DOHH2 (cell line): ENCODE measurements at regions not wholly inside any gene's neighbourhood (a gene's known extent, or its start where the extent isn't known, plus 50 kb on each side); places are given as distances from the start of the nearest gene placed in this dataset.

Experiments
- H3F3A ChIP-seq: fragments of 200-600 bp; sonication (generic), shearing (Covaris generic); 2 replicates; pipeline ENCODE4 v1.6.0; 2016; ENCODE audit warnings: antibody characterized with exemption, mild to moderate bottlenecking; ENCODE audit not compliant: control insufficient read depth, insufficient read depth
- H3K27ac ChIP-seq: fragments of 200-600 bp; sonication (generic); 2 replicates; pipeline ENCODE4 v1.5.1; 2014; ENCODE audit warnings: low read depth, mild to moderate bottlenecking, low read length, moderate library complexity
- H3K27me3 ChIP-seq: fragments of 200-600 bp; sonication (generic); 2 replicates; pipeline ENCODE4 v1.6.1; 2014; ENCODE audit warnings: mild to moderate bottlenecking, low read length, mixed read lengths; ENCODE audit not compliant: control insufficient read depth
- H3K36me3 ChIP-seq: fragments of 200-600 bp; sonication (generic); 2 replicates; pipeline ENCODE4 v1.6.1; 2014; ENCODE audit warnings: mild to moderate bottlenecking, low read length, moderate library complexity, mixed read lengths; ENCODE audit not compliant: control insufficient read depth
- H3K4me1 ChIP-seq: fragments of 200-600 bp; sonication (generic); 2 replicates; pipeline ENCODE4 v1.6.1; 2014; ENCODE audit warnings: mild to moderate bottlenecking, low read length, mixed read lengths; ENCODE audit not compliant: control insufficient read depth
- H3K4me2 ChIP-seq: fragments of 200-600 bp; sonication (generic); 2 replicates; pipeline ENCODE4 v1.6.0; 2014; ENCODE audit warnings: mild to moderate bottlenecking, low read length, moderate library complexity
- H3K4me3 ChIP-seq: fragments of 200-600 bp; sonication (generic); 2 replicates; pipeline ENCODE4 v1.5.1; 2014; ENCODE audit warnings: mild to moderate bottlenecking, low read length, mixed read lengths
- H3K79me2 ChIP-seq: fragments of 200-600 bp; sonication (generic); 2 replicates; pipeline ENCODE4 v1.6.1; 2014; ENCODE audit warnings: mild to moderate bottlenecking, low read length, mixed read lengths; ENCODE audit not compliant: control insufficient read depth
- H3K9me2 ChIP-seq: fragments of 200-600 bp; sonication (generic); replicated peaks from 2 replicates; pipeline ENCODE4 v1.6.1; 2014; ENCODE audit warnings: mild to moderate bottlenecking, low read length, mixed read lengths; ENCODE audit not compliant: control insufficient read depth
- H3K9me3 ChIP-seq: fragments of 200-600 bp; sonication (generic); 2 replicates; pipeline ENCODE4 v1.6.1; 2014; ENCODE audit warnings: antibody characterized with exemption, low read length, mixed read lengths; ENCODE audit not compliant: control insufficient read depth, insufficient read depth
- H4K20me1 ChIP-seq: fragments of 200-600 bp; sonication (generic); 2 replicates; pipeline ENCODE4 v1.6.0; 2014; ENCODE audit warnings: low read depth, mild to moderate bottlenecking, antibody characterized with exemption, low read length, moderate library complexity; ENCODE audit not compliant: control insufficient read depth, insufficient read depth
- CTCF ChIP-seq: fragments of 200-600 bp; sonication (generic); IDR thresholded peaks from one replicate; pipeline ENCODE4 v1.5.1; 2014; ENCODE audit warnings: antibody characterized with exemption, mild to moderate bottlenecking, low read depth, low read length; ENCODE audit not compliant: poor library complexity, severe bottlenecking
- EZH2phosphoT487 ChIP-seq: fragments of 200-600 bp; sonication (generic); IDR thresholded peaks from 2 replicates; pipeline ENCODE4 v1.6.1; 2017; ENCODE audit warnings: borderline replicate concordance, mild to moderate bottlenecking, antibody characterized with exemption, low read length, moderate library complexity, mixed read lengths

- H3K9me3 ChIP-seq = no peaks in the 10 kb centered on the region
- H4K20me1 ChIP-seq = no peaks in the 10 kb centered on the region
- no peaks in the 10 kb centered on the region for H3K79me2 ChIP-seq
- no peaks in the 10 kb centered on the region for H3K27me3 ChIP-seq
- H3K4me1 ChIP-seq = no peaks in the 10 kb centered on the region
- no peak overlapping the region for H3K4me2 ChIP-seq
- no peaks in the 10 kb centered on the region for H3K36me3 ChIP-seq
- no peaks in the 10 kb centered on the region for H3K9me2 ChIP-seq
- no peak overlapping the region for H3K4me3 ChIP-seq
- TF ChIP-seq EZH2phosphoT487 (no peak), CTCF (no peak)
- H3F3A ChIP-seq = no peaks in the 10 kb centered on the region
- no peak overlapping the region for H3K27ac ChIP-seq
Measured at GRCh38 chr13:107329991-107330390, 762.1 kb upstream of the ARGLU1 start.

GRCh38 chr13:107324416-107325204 is 756.7 kb upstream of the ARGLU1 start:
- H3F3A ChIP-seq = no peaks in the 10 kb centered on the region
- TF ChIP-seq EZH2phosphoT487 = no peak
- no peak for TF ChIP-seq CTCF

GRCh38 chr13:107322228-107322627 is 754.3 kb upstream of the ARGLU1 start:
- Histone ChIP-seq H3K36me3 (no peaks in the 10 kb centered on the region), H3K9me2 (no peaks in the 10 kb centered on the region), H3K4me1 (no peaks in the 10 kb centered on the region)

More at GRCh38 chr13:107324416-107325204, 756.7 kb upstream of the ARGLU1 start:
- H3K4me2 ChIP-seq = no peak overlapping the region
- H3K9me2 ChIP-seq = no peaks in the 10 kb centered on the region
- H3K9me3 ChIP-seq = no peaks in the 10 kb centered on the region
- no peak overlapping the region for H3K4me3 ChIP-seq
- no peak overlapping the region for H3K27ac ChIP-seq
- H3K79me2 ChIP-seq = no peaks in the 10 kb centered on the region
- H3K36me3 ChIP-seq = no peaks in the 10 kb centered on the region
- H4K20me1 ChIP-seq = no peaks in the 10 kb centered on the region
- no peaks in the 10 kb centered on the region for H3K4me1 ChIP-seq
- H3K27me3 ChIP-seq = no peaks in the 10 kb centered on the region

More at GRCh38 chr13:107322228-107322627, 754.3 kb upstream of the ARGLU1 start:
- no peak for TF ChIP-seq EZH2phosphoT487
- TF ChIP-seq CTCF = no peak
- Histone ChIP-seq H3K79me2 (no peaks in the 10 kb centered on the region), H3K4me2 (no peak overlapping the region), H3K4me3 (no peak overlapping the region), H4K20me1 (no peaks in the 10 kb centered on the region), H3K27me3 (no peaks in the 10 kb centered on the region), H3K9me3 (no peaks in the 10 kb centered on the region), H3K27ac (no peak overlapping the region), H3F3A (no peaks in the 10 kb centered on the region)
